ENCODE measurements at regions not wholly inside any gene's neighbourhood (a gene's known extent, or its start where the extent isn't known, plus 50 kb on each side); places are given as distances from the start of the nearest gene placed in this dataset.
A peak's percentile ranks its signal among the peaks of the same experiment; 100 is the strongest.

DNA sequence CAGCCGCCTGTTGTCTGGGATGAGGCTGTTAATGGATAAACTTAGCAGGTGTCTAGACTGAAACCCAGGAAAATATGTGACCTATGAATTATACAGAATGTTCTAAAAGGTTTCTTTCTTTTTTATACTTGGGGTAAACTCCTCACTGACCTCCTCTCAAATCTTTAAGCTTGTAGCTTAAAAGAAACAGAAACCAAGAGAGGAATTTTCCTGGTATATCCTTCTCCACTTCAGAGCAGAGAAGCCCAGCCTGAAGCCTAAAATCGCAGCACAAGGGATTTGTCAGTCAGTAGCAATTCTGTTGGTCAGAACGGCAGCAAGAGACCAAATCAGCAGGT, 99.4 kb upstream of the RIPOR2 start:
- Histone ChIP-seq H4K91ac (ENCODE audit: insufficient read depth, low read depth, low read length) (0 out of 2 replicates have a peak overlapping the region, but pooled peaks have one; percentile 46), H3K56ac (ENCODE audit: extremely low read depth, insufficient read depth, low read length) (no peak overlapping the region; the same call in 1 of the 2 replicates), H3K27ac (ENCODE audit: insufficient read depth, low read length) (no peak overlapping the region), H3K9me1 (ENCODE audit: insufficient read depth, low read length) (0 out of 2 replicates have a peak, but pooled peaks cover 5% of the 10 kb centered on the region), H4K5ac (ENCODE audit: low read depth, low read length) (peak overlapping the region; percentile 12; the same call in 1 of the 2 replicates), H3K4me1 (ENCODE audit: control insufficient read depth, insufficient read depth, low read length) (peaks cover 4% of the 10 kb centered on the region; the same call in 1 of the 2 replicates), H2AFZ (replicated peaks; ENCODE audit: low read length, poor library complexity) (peak overlapping the region; percentile 78), H3K23ac (ENCODE audit: low read depth, low read length) (no peak overlapping the region), H4K8ac (ENCODE audit: low read depth in 2 of 2, low read length in 2 of 2) (peak overlapping the region; percentile 54 to 70; a peak in 1 of 4 replicates), H3K14ac (replicated peaks; ENCODE audit: low read depth, low read length) (peak overlapping the region; percentile 69), H3K79me1 (ENCODE audit: low read depth in 1 of 2, low read length in 2 of 2) (no peaks in the 10 kb centered on the region), H3K36me3 (ENCODE audit: control insufficient read depth, insufficient read depth, low read length) (no peaks in the 10 kb centered on the region), H3K9me3 (ENCODE audit: control insufficient read depth, insufficient read depth, low read length) (no peaks in the 10 kb centered on the region), H2AK5ac (ENCODE audit: low read depth, low read length) (peak overlapping the region; percentile 49; the same call in 1 of the 2 replicates), H4K20me1 (ENCODE audit: insufficient read depth, low read length) (no peaks in the 10 kb centered on the region), H3K4me2 (ENCODE audit: low read depth, low read length) (no peak overlapping the region; the same call in 1 of the 2 replicates), H3K27me3 (ENCODE audit: control insufficient read depth, insufficient read depth, low read length) (no peaks in the 10 kb centered on the region), H3K4me3 (ENCODE audit: insufficient read depth, low read depth, low read length) (no peak overlapping the region), H3K4ac (ENCODE audit: low read depth, low read length) (0 out of 2 replicates have a peak overlapping the region, but pooled peaks have one; percentile 25), H2BK120ac (ENCODE audit: low read depth, low read length) (no peak overlapping the region), H2BK15ac (ENCODE audit: low read depth, low read length) (0 out of 3 replicates have a peak overlapping the region, but pooled peaks have one; percentile 0), H3K9ac (ENCODE audit: low read depth, low read length) (no peak overlapping the region), H2BK20ac (ENCODE audit: low read depth, low read length) (no peak overlapping the region), H2BK5ac (ENCODE audit: low read depth, low read length, poor library complexity, severe bottlenecking) (no peak overlapping the region), H3K18ac (ENCODE audit: low read depth, low read length) (0 out of 2 replicates have a peak overlapping the region, but pooled peaks have one; percentile 11), H2AK9ac (replicated peaks; ENCODE audit: low read depth, low read length, poor library complexity) (no peak overlapping the region)
- TF ChIP-seq FOS (IDR thresholded peaks at IDR 0.05; ENCODE audit: low read depth, low read length) = no peak
- TF ChIP-seq RAD21 (IDR thresholded peaks at IDR 0.05; ENCODE audit: low read length) = no peak
- TF ChIP-seq NFE2L2 (IDR thresholded peaks at IDR 0.05; ENCODE audit: low read depth, low read length) = no peak
- no peak for TF ChIP-seq RFX5 (IDR thresholded peaks at IDR 0.05; ENCODE audit: low read depth, low read length)
- TF ChIP-seq MAZ (IDR thresholded peaks at IDR 0.05; ENCODE audit: borderline replicate concordance, low read depth, low read length) = no peak
- no peak for TF ChIP-seq SMC3 (IDR thresholded peaks at IDR 0.05; ENCODE audit: low read depth, low read length)
- TF ChIP-seq, protein P1, sequence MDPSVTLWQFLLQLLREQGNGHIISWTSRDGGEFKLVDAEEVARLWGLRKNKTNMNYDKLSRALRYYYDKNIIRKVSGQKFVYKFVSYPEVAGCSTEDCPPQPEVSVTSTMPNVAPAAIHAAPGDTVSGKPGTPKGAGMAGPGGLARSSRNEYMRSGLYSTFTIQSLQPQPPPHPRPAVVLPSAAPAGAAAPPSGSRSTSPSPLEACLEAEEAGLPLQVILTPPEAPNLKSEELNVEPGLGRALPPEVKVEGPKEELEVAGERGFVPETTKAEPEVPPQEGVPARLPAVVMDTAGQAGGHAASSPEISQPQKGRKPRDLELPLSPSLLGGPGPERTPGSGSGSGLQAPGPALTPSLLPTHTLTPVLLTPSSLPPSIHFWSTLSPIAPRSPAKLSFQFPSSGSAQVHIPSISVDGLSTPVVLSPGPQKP (IDR thresholded peaks at IDR 0.05; ENCODE audit: borderline replicate concordance, low read depth, low read length) = no peak
- no peak for TF ChIP-seq CEBPB (IDR thresholded peaks at IDR 0.05; ENCODE audit: low read depth, low read length)
- TF ChIP-seq CTCF (conservative IDR thresholded peaks at IDR 0.05; ENCODE audit: low read depth, low read length) = no peak
- TF ChIP-seq MXI1 (IDR thresholded peaks at IDR 0.05; ENCODE audit: borderline replicate concordance, low read depth, low read length) = no peak
- TF ChIP-seq MAFK (IDR thresholded peaks at IDR 0.05; ENCODE audit: low read depth, low read length) = no peak
- no peak for TF ChIP-seq POLR2A (IDR thresholded peaks at IDR 0.05; ENCODE audit: low read depth, low read length)
- TF ChIP-seq BHLHE40 (IDR thresholded peaks at IDR 0.05; ENCODE audit: low read depth, low read length) = no peak
- no peak for TF ChIP-seq CHD1 (IDR thresholded peaks at IDR 0.05; ENCODE audit: low read depth, low read length)
- TF ChIP-seq USF2 (IDR thresholded peaks at IDR 0.05; ENCODE audit: low read depth, low read length) = no peak
- TF ChIP-seq RCOR1 (IDR thresholded peaks at IDR 0.05; ENCODE audit: insufficient replicate concordance, low read length) = no peak
- no peak for DNase-seq
- ATAC-seq (ENCODE audit: low read depth) = peak; percentile 46
- BruUV-seq (replicated peaks) = no TSS peak
- CTCF ChIA-PET = interaction anchor here (1.1 kb wide), 1 partner anchor 10 kb away, joined by 4 read pairs; no protein-coding TSS in a partner anchor
- no CpG with 5 or more reads among the region's 3 CpGs for WGBS, 2 experiments (ENCODE audit: extremely low coverage in 2 of 2, insufficient read length in 1 of 2)
- in situ Hi-C loops (cut with MboI; ENCODE audit: low sequenced_read_pairs) = no loop called here
- POLR2A ChIA-PET (ENCODE audit: unreplicated experiment) = no interaction called here
- intact Hi-C loops (cut with micrococcal nuclease) = no loop called here
- dilution Hi-C loops (cut with HindIII; ENCODE audit: low sequenced_read_pairs, unreplicated experiment) = no loop called here

Measured in IMR-90 (cell line).